ENCODE measurements at regions not wholly inside any gene's neighbourhood (a gene's known extent, or its start where the extent isn't known, plus 50 kb on each side); places are given as distances from the start of the nearest gene placed in this dataset.

DNA sequence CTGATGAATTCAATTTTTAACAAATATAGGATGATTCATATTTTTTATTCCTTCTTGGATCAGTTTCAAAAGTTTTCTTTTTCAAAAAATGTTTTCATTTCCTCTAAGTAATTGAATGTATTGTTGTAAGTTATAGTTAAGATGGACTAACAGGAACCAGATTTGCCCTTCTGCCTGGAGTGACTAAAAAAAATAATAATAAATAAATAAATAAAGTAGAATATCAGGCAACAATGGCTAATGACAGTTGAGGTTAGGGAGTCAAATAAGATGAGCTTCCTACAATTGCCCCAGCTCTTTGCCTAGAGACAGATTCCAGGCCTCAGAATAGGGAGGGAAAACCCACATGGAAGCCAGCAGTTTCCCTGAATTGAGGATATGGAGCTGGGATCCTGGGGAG lies 73.7 kb upstream of the MSI2 start:
- Mint-ChIP-seq H3K27me3 (ENCODE audit: low read depth) (no peaks in the 10 kb centered on the region), H3K9me3 (no peaks in the 10 kb centered on the region), H3K27ac (no peak overlapping the region), H3K4me3 (no peak overlapping the region), H3K36me3 (no peaks in the 10 kb centered on the region), H3K4me1 (no peaks in the 10 kb centered on the region)
- ChIA-PET POLR2A (no interaction called here), CTCF (interaction anchor here (0.6 to 2.4 kb wide), 3 partner anchors 39 to 489 kb away, joined by 4 to 5 read pairs (median 5); no protein-coding TSS in a partner anchor)
- no peak for DNase-seq (ENCODE audit: low spot score)
- no peak for TF ChIP-seq TCF7 (CRISPR knock-in tag; IDR thresholded peaks at IDR 0.05; ENCODE audit: low read depth)
- no peak for TF ChIP-seq IRF1 (CRISPR knock-in tag; IDR thresholded peaks at IDR 0.05)
- TF ChIP-seq JUN (CRISPR knock-in tag; IDR thresholded peaks at IDR 0.05), result no peak
- TF ChIP-seq, protein P1, sequence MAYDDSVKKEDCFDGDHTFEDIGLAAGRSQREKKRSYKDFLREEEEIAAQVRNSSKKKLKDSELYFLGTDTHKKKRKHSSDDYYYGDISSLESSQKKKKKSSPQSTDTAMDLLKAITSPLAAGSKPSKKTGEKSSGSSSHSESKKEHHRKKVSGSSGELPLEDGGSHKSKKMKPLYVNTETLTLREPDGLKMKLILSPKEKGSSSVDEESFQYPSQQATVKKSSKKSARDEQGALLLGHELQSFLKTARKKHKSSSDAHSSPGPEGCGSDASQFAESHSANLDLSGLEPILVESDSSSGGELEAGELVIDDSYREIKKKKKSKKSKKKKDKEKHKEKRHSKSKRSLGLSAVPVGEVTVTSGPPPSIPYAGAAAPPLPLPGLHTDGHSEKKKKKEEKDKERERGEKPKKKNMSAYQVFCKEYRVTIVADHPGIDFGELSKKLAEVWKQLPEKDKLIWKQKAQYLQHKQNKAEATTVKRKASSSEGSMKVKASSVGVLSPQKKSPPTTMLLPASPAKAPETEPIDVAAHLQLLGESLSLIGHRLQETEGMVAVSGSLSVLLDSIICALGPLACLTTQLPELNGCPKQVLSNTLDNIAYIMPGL (CRISPR knock-in tag; IDR thresholded peaks at IDR 0.05), result no peak
- TF ChIP-seq ZNF219 (CRISPR knock-in tag; IDR thresholded peaks at IDR 0.05; ENCODE audit: borderline replicate concordance), result no peak
- TF ChIP-seq NFATC4 (CRISPR knock-in tag; IDR thresholded peaks at IDR 0.05), result no peak
- TF ChIP-seq PRRX2 (CRISPR knock-in tag; IDR thresholded peaks at IDR 0.05), result no peak
- TF ChIP-seq TEAD1 (CRISPR knock-in tag; IDR thresholded peaks at IDR 0.05), result no peak
- no peak for TF ChIP-seq ZNF671 (CRISPR knock-in tag; IDR thresholded peaks at IDR 0.05)
- TF ChIP-seq ATF1 (CRISPR knock-in tag; IDR thresholded peaks at IDR 0.05), result no peak
- TF ChIP-seq SOX15 (CRISPR knock-in tag; IDR thresholded peaks at IDR 0.05), result no peak
- TF ChIP-seq, protein P2, sequence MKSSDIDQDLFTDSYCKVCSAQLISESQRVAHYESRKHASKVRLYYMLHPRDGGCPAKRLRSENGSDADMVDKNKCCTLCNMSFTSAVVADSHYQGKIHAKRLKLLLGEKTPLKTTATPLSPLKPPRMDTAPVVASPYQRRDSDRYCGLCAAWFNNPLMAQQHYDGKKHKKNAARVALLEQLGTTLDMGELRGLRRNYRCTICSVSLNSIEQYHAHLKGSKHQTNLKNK (CRISPR knock-in tag; IDR thresholded peaks at IDR 0.05), result no peak
- TF ChIP-seq ZNF281 (CRISPR knock-in tag; IDR thresholded peaks at IDR 0.05), result no peak
- no peak for TF ChIP-seq NFYB (CRISPR knock-in tag; conservative IDR thresholded peaks at IDR 0.05; ENCODE audit: low read depth)
- TF ChIP-seq, protein P3, sequence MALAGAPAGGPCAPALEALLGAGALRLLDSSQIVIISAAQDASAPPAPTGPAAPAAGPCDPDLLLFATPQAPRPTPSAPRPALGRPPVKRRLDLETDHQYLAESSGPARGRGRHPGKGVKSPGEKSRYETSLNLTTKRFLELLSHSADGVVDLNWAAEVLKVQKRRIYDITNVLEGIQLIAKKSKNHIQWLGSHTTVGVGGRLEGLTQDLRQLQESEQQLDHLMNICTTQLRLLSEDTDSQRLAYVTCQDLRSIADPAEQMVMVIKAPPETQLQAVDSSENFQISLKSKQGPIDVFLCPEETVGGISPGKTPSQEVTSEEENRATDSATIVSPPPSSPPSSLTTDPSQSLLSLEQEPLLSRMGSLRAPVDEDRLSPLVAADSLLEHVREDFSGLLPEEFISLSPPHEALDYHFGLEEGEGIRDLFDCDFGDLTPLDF (CRISPR knock-in tag; IDR thresholded peaks at IDR 0.05), result no peak
- ATAC-seq, result no peak

GRCh38 chr17:57186226-57187019 lies 69.9 kb upstream of the MSI2 start:
- Mint-ChIP-seq H3K9me3 (no peaks in the 10 kb centered on the region), H3K27ac (no peak overlapping the region), H3K27me3 (ENCODE audit: low read depth) (no peaks in the 10 kb centered on the region), H3K36me3 (no peaks in the 10 kb centered on the region), H3K4me3 (no peak overlapping the region), H3K4me1 (no peaks in the 10 kb centered on the region)
- ChIA-PET POLR2A (no interaction called here), CTCF (interaction anchor here (1.1 to 1.6 kb wide), 2 partner anchors 56 to 57 kb away, joined by 3 read pairs; no protein-coding TSS in a partner anchor)
- ATAC-seq (no peak), DNase-seq (ENCODE audit: low spot score) (no peak)
- TF ChIP-seq ZNF396 (CRISPR knock-in tag; IDR thresholded peaks at IDR 0.05; ENCODE audit: borderline replicate concordance) (no peak), TCF7 (CRISPR knock-in tag; IDR thresholded peaks at IDR 0.05; ENCODE audit: low read depth) (no peak), CREM (CRISPR knock-in tag; IDR thresholded peaks at IDR 0.05) (no peak), TEAD1 (CRISPR knock-in tag; IDR thresholded peaks at IDR 0.05) (no peak), ATF6 (CRISPR knock-in tag; IDR thresholded peaks at IDR 0.05) (no peak), ZNF121 (CRISPR knock-in tag; IDR thresholded peaks at IDR 0.05) (no peak), ESRRA (CRISPR knock-in tag; IDR thresholded peaks at IDR 0.05; ENCODE audit: borderline replicate concordance) (no peak), EMX1 (CRISPR knock-in tag; IDR thresholded peaks at IDR 0.05) (no peak)
- TF ChIP-seq, protein P4, sequence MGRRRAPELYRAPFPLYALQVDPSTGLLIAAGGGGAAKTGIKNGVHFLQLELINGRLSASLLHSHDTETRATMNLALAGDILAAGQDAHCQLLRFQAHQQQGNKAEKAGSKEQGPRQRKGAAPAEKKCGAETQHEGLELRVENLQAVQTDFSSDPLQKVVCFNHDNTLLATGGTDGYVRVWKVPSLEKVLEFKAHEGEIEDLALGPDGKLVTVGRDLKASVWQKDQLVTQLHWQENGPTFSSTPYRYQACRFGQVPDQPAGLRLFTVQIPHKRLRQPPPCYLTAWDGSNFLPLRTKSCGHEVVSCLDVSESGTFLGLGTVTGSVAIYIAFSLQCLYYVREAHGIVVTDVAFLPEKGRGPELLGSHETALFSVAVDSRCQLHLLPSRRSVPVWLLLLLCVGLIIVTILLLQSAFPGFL (CRISPR knock-in tag; IDR thresholded peaks at IDR 0.05; ENCODE audit: borderline replicate concordance), result no peak
- TF ChIP-seq, protein P5, sequence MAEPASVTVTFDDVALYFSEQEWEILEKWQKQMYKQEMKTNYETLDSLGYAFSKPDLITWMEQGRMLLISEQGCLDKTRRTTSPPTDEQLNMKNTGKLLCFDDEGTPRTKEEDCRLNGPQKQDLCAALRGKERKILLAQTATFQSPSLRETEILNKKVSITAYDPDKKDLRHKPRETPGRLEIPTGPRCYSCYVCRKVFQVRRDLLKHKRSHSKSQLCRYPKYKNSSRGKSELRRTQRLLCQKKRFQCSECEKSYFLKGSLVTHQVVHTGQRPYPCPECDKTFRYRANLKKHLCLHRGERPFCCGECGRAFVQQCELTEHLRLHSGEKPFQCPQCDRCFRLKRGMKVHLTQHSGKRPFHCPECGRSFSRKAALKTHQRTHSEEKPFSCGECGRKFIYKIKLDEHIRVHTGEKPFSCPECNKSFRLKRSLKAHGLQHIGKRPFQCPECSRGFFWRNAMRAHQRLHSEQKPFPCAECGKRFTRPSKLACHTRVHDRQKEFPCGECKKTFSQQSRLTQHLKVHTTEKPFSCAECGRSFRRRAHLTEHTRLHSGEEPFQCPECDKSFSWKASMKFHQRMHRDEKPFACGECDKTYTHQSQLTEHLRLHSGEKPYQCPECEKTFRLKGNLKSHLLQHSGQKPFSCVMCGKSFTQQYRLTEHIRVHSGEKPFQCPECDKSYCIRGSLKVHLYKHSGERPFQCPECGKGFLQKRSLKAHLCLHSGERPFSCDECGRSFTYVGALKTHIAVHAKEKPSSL (CRISPR knock-in tag; conservative IDR thresholded peaks at IDR 0.05), result no peak

Measured in WTC11 (cell line).